Ascending aorta (tissue), 2 donors: ENCODE measurements at regions not wholly inside any gene's neighbourhood (a gene's known extent, or its start where the extent isn't known, plus 50 kb on each side); places are given as distances from the start of the nearest gene placed in this dataset.
"Not testable (repeated sequence)": the region's sequence is repeated elsewhere in the genome, so short reads cannot be mapped to it uniquely, and the experiment has no call there.

Source experiments
- DNase-seq, 2 donors: peaks; one replicate each; pipeline ENCODE4 v3.0.0-alpha.2; 2019; ENCODE audit warnings: low spot score in 2 of 2
- H3K27ac ChIP-seq, 2 donors: fragments of 200-600 bp; sonication (generic); one replicate each; pipeline ENCODE4 v1.5.1; 2016 to 2017; ENCODE audit warnings: mild to moderate bottlenecking in 1 of 2
- H3K27me3 ChIP-seq: fragments of 200-600 bp; sonication (generic); one replicate; pipeline ENCODE4 v1.5.1; 2017
- H3K36me3 ChIP-seq, 2 donors: fragments of 200-600 bp; sonication (generic); one replicate each; pipeline ENCODE4 v1.5.1; 2016
- H3K4me1 ChIP-seq, 2 donors: fragments of 200-600 bp; sonication (generic); one replicate each; pipeline ENCODE4 v1.5.1; 2016 to 2017; ENCODE audit warnings: mild to moderate bottlenecking in 1 of 2
- H3K4me3 ChIP-seq, 2 donors: fragments of 200-600 bp; sonication (generic); one replicate each; pipeline ENCODE4 v1.5.1; 2016 to 2017; ENCODE audit warnings: mild to moderate bottlenecking in 1 of 2
- H3K9me3 ChIP-seq, 2 donors: fragments of 200-600 bp; sonication (generic); one replicate each; pipeline ENCODE4 v1.5.1; 2016
- CTCF ChIP-seq, 3 experiments: fragments of 200-600 bp in 2 of 3; fragments of 450-650 bp in 1 of 3; sonication (generic) in 2 of 3; IDR thresholded peaks; one replicate each; pipeline ENCODE4 v1.5.1; 2016 to 2019; ENCODE audit warnings: antibody characterized with exemption in 3 of 3, mild to moderate bottlenecking in 1 of 3, moderate library complexity in 1 of 3
- intact Hi-C: fragments of 100-400 bp; cut with DNase I; formaldehyde crosslinking; loops from one replicate; pipeline ENCODE4 v1.15.1; 2023

- no peak overlapping the region for H3K4me3 ChIP-seq
- no peaks in the 10 kb centered on the region for H3K27me3 ChIP-seq
- no peaks in the 10 kb centered on the region for H3K9me3 ChIP-seq
- no peaks in the 10 kb centered on the region for H3K4me1 ChIP-seq
- TF ChIP-seq CTCF (IDR thresholded peaks at IDR 0.05): no peak
- no peak overlapping the region for H3K27ac ChIP-seq
- intact Hi-C loops: no loop called here
- H3K36me3 ChIP-seq: no peaks in the 10 kb centered on the region
- no peak for DNase-seq
These were observed 805.4 kb upstream of the CDH6 start for GRCh38 chr5:30387974-30388632.

- intact Hi-C loops: no loop called here
- Histone ChIP-seq H3K36me3 (no peaks in the 10 kb centered on the region), H3K27ac (no peak overlapping the region), H3K27me3 (no peaks in the 10 kb centered on the region), H3K9me3 (no peaks in the 10 kb centered on the region), H3K4me3 (no peak overlapping the region), H3K4me1 (no peaks in the 10 kb centered on the region)
- TF ChIP-seq CTCF (IDR thresholded peaks at IDR 0.05): no peak
- DNase-seq: no peak
These were observed 807.7 kb upstream of the CDH6 start for GRCh38 chr5:30385754-30386153.

GRCh38 chr5:30384171-30384570, 809.3 kb upstream of the CDH6 start:
- no peaks in the 10 kb centered on the region for H3K27me3 ChIP-seq
- DNase-seq: no peak
- no peak for TF ChIP-seq CTCF (IDR thresholded peaks at IDR 0.05)
- intact Hi-C loops: no loop called here
- no peaks in the 10 kb centered on the region for H3K4me1 ChIP-seq
- H3K36me3 ChIP-seq: no peaks in the 10 kb centered on the region
- H3K4me3 ChIP-seq: no peak overlapping the region
- H3K27ac ChIP-seq: no peak overlapping the region
- no peaks in the 10 kb centered on the region for H3K9me3 ChIP-seq

- H3K4me3 ChIP-seq: no peak overlapping the region
- H3K27me3 ChIP-seq: no peaks in the 10 kb centered on the region
- H3K4me1 ChIP-seq: no peaks in the 10 kb centered on the region
- intact Hi-C loops: no loop called here
- H3K9me3 ChIP-seq: no peaks in the 10 kb centered on the region
- no peaks in the 10 kb centered on the region for H3K36me3 ChIP-seq
- DNase-seq: no peak
- TF ChIP-seq CTCF (IDR thresholded peaks at IDR 0.05): no peak
- H3K27ac ChIP-seq: no peak overlapping the region
These were observed 813.3 kb upstream of the CDH6 start for GRCh38 chr5:30380228-30380627.

GRCh38 chr5:30376848-30377247, 816.6 kb upstream of the CDH6 start:
- intact Hi-C loops: no loop called here
- no peaks in the 10 kb centered on the region for H3K4me1 ChIP-seq
- no peaks in the 10 kb centered on the region for H3K27me3 ChIP-seq
- H3K9me3 ChIP-seq: no peaks in the 10 kb centered on the region
- no peak overlapping the region for H3K4me3 ChIP-seq
- no peak for TF ChIP-seq CTCF (IDR thresholded peaks at IDR 0.05)
- no peak overlapping the region for H3K27ac ChIP-seq
- no peaks in the 10 kb centered on the region for H3K36me3 ChIP-seq
- DNase-seq: no peak

GRCh38 chr5:30368064-30368463, 825.4 kb upstream of the CDH6 start:
- Histone ChIP-seq H3K9me3 (no peaks in the 10 kb centered on the region), H3K27me3 (no peaks in the 10 kb centered on the region), H3K36me3 (no peaks in the 10 kb centered on the region), H3K4me1 (no peaks in the 10 kb centered on the region), H3K27ac (no peak overlapping the region), H3K4me3 (no peak overlapping the region)
- no peak for TF ChIP-seq CTCF (IDR thresholded peaks at IDR 0.05)
- intact Hi-C loops: no loop called here
- no peak for DNase-seq

- intact Hi-C loops, H3K4me3 ChIP-seq, H3K36me3 ChIP-seq, H3K9me3 ChIP-seq, H3K4me1 ChIP-seq, DNase-seq, H3K27ac ChIP-seq, H3K27me3 ChIP-seq: not testable (repeated sequence)
These were observed 828.5 kb upstream of the CDH6 start for GRCh38 chr5:30365031-30365430.
